ENCODE measurements at regions not wholly inside any gene's neighbourhood (a gene's known extent, or its start where the extent isn't known, plus 50 kb on each side); places are given as distances from the start of the nearest gene placed in this dataset.
A peak's percentile ranks its signal among the peaks of the same experiment; 100 is the strongest.
"Not testable (repeated sequence)": the region's sequence is repeated elsewhere in the genome, so short reads cannot be mapped to it uniquely, and the experiment has no call there.

DNA sequence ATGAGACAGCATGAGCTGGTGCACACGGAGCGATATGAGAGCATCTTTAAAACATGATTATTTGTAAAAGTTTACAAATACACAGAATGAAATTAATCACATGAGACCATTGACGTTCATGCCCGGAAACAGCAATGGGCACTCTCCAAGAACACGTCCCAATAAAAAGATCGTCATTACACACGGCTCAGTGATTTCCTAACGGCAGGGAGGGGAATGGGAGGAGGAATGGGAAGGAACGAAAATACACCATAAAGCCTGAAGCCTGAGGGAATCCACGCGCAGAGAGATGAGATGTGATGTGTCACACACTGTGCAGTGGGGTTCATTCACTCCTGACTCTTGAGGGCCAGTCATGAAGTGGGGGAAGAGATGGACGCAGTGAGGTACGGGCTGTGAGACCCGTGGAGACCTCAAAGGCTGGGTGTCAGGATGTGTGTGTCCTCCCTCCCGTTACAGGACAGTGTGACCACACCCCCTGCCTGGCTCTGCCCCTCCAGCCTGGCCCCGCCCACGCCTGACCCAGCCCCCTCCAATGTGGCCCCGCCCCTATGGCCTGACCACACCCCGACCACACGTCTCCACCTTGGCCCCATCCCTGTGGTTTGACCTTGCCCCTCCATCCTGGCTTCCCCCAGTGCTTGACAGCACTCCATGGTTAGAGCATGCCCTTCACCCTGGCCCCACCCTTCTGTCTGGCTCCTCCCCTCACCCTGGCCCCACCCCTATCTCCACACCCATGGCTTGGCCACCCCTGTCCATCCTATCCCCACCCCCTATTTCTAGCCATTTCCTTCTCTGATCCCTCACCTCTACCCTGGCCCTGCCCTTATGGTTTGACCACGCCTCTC, 270.5 kb upstream of the SFSWAP start:
- DNase-seq (ENCODE audit: low spot score) = not testable (repeated sequence)

DNA sequence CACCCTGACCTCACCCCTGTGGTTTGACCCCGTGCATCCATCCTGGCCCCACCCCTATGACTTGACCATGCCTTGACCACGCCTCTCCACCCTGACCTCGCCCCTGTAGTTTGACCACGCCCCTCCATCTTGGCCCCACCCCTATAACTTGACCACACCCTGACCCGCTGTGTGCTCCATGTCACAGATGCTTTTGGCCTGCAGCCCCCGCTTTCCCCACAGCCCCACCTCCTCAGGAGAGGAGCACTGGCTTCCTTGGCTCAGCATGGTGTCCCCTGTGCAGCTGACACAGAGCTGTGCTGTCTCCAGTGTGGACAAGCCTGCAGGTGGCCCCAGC, 269.9 kb upstream of the SFSWAP start:
- DNase-seq (ENCODE audit: low spot score) = peak; percentile 39

DNA sequence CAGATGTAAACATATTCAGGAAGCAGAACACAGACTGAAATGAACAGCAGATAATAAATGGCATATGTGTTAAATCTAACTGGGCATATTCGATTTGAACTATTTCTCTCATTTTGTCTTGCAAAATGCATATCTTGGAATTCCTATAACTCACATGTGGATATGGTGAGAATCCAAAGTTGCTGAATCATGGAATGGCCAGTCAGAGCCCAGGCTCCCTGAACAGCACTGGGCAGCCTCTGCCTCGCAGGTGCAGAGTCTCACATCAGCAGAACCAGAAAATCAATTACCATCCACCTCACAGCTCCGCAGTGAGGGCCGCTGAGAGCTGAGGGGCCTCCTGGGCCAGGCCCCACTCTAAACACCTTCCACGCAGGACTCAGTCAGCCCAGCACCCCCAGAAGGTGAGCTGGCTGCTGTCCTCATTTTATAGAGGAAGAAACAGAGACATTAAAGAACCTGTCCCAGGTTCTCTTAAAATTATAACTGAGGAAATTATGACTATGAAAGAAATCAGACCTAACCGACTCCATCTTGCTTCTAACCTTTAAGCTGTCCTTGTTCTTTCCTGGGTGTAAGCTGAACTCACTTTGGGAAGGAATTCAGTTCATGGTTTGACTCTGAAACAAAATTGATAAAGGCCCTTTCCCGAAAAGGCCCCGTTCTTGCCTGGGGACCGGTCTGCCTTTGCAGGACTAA, 269.1 kb upstream of the SFSWAP start:
- DNase-seq (ENCODE audit: low spot score) = no peak

DNA sequence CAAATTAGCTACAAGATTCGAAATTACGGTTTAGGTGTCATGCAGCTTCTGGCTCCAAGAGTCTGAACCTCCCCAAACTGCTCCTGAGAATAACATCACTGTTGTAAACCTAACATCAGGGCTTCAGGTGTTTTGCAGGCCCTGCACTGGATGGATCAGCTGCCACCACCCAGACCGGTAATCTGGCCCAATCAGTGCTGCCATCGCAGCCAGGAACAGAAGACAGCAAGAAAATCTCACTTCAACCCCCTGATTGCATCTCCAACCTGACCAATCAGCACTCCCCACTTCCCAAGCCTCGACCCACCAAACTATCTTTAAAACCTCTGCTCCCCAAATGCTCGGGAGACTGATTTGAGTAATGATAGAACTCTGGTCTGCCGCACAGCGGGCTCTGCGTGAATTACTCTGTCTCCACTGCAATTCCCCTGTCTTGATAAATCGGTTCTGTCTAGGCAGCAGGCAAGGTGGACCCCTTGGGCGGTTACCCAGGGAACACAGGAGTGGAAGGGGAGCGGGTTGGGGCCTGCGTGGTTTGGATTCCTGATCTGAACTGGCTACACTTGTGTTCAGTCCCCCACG, 268.5 kb upstream of the SFSWAP start:
- DNase-seq (ENCODE audit: low spot score) = no peak

DNA sequence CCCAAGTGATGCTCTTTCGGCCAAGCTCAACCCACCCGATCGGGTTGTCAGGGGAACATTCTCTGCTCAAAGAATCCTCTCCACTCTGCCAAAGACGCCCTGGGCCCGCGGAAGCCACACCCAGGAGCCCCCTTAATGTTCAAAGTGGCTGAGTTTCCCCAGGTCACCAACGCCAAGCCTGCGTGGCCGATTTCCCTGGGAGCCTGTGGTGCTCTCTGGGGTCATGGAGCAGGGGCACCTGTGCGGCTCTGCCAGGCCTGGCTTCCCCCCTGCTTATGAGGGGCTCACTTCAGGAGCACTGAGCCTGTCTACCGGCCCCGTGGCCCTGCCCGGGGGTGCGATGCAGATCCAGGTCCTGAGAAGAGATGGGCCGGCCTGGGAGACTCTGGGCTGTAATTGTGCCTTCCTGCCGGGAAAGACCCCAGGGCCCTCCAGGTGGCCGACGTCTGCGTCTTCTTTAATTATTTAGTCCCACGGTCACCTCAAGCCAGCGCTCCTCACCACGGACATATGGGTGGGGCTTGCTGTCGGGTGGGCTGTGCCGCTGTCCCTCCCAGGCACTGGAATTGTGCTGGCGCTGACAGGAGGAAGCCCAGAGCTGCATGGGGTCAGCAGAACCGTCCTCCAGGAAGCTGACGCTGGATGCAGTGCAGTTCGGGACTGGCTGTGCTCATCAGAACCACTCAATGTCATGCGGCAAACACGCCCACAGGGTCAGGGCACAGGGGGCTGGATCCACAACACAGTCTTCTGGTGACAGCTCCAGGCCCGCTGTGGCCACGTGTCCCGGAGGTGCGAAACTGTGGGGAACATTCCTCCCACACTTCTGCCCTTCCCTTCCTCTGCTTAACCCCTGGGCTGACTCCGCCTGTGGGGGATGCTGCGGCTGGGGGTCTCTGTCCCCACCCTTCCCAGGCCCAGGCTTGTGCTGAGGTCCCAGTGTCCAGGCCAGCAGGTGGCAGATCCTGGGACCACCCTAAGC, 267.6 kb upstream of the SFSWAP start:
- no peak for DNase-seq (ENCODE audit: low spot score)

DNA sequence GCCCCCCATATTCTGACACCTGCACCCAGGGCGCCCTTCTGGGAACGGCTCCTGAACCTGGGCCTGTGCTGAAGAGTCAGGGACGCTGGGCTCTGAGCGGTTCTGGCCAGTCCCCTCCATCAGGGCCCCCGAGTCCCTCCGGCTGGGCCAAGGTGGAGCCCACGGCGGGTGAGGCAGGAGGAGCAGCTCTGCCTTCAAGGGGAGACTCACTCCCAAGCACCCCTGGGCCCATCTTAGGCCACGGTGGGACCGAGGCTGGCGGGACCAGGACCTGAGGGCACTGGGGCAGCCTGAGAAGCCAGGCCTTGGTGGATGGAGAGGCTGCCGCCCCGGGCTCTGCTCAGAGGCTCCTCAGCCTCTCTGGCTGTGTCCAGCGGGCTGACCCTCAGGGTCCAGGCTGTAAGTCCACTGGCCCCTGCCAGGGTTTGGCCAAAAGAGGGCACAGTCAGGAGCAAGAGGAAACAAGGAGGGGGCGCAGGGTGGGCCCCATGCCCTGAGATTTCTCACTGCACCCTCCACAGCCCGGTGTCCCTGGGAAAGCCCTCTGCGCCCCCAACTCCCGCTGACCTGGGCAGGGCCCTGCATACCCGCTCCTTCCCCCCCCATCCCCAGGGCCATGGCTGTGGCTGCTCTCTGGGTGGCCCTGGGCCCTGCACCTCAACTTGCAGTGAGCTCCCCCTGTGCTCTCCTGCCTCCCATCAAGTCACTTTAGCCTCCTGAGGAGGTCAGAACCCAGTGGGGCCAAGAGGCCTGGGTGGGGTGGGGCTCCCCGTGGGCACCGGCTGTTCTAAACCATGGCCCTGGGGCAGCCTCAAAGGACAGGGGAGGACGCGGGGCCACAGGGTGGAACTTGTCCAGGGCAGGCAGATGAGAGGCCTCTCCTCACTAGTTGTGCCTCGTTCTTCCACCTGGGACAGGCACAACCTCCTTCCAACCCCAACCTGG, 266.4 kb upstream of the SFSWAP start:
- no peak for DNase-seq (ENCODE audit: low spot score)

DNA sequence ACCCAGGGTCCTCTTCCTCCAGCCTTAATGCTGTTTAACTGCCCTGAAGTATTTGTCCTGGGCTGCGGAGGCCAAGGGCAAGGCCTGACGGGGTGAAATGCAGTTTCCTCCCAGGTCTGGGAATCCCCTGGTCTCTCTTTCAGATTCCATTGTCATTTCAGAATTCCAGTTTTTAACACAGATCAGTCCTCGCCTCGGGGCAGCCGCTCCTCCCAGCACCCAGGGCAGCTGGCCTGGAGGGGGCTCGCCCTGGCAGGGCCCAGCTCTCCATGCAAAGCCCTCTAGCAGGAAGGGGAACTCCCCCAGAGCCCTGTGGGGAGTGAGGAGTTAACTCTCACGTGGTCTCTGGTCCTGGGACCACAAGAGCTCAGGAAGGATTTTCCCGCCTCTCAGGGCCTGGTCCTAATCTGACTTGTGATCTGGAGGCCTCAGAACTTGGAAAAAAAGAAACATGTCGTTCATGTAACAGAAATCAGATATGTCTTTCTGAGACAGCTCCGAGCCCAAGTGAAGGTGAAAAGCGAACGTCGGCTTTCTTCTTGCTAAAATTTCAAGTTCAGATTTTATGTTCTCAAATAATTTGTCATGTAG, 265.6 kb upstream of the SFSWAP start:
- no peak for DNase-seq (ENCODE audit: low spot score)

DNA sequence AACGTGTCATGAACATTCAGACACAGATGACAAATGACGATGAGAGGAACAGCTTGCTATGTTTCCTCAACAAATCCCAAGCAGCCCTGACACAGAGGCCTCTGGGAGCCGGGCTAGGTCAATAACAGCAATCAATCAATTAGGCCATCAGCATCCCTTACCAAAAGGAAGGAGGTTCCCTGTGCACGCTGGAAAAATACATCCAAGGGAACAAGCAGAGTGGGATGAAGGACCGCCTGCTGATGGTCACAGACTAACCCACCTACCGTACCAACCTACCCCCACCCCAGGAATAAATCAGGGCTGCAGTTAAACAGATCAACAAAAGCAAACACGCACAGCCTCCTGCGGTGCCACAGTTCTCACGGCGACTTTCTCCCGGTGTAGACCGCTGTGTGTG, 265.1 kb upstream of the SFSWAP start:
- no peak for DNase-seq (ENCODE audit: low spot score)

DNA sequence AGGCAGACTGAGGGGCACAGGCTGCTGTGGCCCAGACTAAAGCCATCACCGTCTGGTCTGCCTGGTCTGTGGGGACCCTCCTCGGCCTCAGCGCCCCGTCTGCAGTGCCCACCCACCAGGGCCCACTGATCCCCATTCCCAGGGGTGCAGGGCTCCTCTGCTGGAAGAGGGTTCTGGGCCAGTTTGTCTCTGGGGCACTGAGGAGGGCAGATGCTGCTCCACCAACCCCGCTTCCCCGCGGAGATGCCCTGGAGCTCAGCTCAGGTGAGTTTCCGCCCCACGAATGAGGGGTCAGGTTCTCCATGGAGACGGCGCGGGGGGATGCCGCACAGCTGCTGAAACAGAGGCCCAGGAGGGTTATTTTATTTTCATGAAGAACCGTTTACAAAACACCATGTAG, 263.3 kb upstream of the SFSWAP start:
- not testable (repeated sequence) for DNase-seq (ENCODE audit: low spot score)

DNA sequence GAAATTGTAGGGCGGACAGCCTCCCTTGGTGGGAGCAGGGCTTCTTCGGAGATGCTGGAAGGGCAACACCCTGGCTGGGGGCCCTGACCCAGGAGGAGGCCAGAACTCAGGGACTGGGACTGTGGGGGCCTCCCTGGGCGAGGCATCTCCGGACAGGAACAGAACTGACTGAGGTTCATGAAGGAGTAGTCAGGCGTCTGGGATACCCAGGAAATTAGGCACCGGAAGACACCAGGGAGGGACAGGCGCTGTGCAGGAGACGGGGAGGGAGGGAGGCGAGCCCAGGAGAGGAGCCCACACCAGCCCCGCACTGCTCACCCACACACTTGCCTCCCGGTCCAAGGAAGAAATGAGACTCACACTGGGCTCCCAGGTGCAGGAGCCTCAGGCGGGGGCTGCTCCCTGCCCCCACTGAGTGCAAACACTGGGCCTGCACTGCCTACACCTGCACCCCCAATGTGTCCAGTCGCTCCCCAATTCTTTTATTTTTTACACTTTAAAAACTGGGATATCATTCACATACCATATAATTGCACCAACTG, 262.6 kb upstream of the SFSWAP start:
- DNase-seq (ENCODE audit: low spot score) = no peak

DNA sequence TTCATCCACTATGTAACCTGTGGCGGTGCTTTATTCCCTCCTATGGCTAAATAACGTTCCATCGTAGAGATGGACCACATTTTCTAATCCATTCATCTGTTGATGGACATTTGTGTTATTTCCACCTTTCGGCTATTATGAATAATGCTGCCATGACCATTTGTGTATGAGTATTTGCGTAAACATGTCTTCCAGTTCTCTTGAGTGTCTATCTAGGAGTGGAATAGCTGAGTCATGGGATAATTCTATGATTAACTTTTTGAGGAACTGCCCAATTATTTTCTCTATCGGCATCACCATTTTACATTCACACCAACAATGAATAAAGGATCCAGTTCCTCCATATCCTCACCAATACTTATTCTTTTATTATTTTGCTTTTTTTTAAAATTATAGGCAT, 261.9 kb upstream of the SFSWAP start:
- DNase-seq (ENCODE audit: low spot score) = no peak

DNA sequence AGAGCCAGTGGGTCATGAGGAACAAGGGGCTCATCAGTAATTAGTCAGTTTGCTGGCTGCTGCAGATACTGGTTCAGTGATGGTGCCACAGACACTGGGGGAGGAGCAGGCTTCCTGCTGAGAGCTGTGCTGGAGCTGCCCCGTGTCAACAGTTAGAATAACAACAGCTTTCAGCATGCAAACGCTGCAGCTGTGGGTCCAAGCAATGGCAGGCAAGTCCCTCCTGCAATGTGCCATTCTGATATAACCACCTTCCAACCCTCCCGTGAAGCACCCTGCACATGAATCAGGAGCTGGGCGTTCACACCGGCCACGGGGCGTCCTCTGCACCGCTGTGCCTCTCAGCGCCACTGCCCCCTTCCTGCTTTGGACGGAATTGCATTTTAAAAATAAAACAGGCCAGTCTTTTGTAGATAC, 258.4 kb upstream of the SFSWAP start:
- DNase-seq (ENCODE audit: low spot score) = peak; percentile 54

DNA sequence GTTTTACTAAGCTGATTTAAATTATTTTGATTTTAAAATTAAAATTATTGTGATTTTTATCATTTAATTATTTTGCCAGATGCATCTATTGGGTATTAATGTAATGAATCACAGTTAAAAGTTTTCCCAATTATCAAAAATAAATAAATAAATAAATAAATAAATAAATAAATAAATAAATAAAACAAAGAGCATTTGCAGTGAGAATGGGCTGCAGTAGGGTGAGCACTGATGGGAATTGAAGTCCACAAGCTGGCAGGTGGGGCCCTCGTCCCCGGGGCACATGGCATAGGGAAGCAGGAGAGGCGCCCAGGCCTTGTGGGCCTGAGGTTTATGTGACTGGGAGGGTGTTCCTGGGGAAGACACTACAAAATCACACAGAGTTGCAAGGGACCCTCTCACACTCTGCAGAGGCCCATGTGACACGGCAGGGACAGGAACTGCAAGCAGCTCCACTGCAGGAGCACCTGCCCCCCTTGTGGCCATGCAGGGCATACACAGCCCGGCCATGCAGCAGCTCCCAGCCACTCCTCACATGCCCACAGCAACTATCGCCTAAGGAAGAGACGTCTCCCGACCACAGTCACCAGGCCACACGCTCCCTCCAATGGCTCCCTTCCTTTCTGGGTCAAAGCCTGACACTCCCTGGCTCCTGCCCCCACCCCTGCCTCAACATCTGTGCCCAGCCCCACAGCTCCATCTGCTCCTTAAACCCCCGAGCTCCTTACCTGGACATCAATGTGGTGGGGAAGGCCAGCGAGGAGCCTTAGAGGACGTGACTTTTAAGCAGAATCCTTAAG, 256.3 kb upstream of the SFSWAP start:
- DNase-seq (ENCODE audit: low spot score) = peak; percentile 79

DNA sequence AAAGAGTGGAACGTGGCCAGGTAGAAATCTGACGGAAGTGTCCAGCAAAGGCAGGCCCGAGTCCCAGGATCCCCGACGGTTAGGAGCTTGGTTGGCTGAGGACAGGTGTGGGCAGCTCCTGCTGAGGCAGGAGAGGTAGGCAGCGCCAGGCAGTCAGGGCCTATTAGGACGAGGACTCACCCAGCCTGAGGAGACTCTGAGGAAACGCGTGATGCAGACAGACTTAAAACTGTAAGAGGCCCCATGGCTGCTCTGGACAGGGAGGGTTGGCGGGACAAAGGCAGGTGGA, 255.7 kb upstream of the SFSWAP start:
- DNase-seq (ENCODE audit: low spot score) = no peak

DNA sequence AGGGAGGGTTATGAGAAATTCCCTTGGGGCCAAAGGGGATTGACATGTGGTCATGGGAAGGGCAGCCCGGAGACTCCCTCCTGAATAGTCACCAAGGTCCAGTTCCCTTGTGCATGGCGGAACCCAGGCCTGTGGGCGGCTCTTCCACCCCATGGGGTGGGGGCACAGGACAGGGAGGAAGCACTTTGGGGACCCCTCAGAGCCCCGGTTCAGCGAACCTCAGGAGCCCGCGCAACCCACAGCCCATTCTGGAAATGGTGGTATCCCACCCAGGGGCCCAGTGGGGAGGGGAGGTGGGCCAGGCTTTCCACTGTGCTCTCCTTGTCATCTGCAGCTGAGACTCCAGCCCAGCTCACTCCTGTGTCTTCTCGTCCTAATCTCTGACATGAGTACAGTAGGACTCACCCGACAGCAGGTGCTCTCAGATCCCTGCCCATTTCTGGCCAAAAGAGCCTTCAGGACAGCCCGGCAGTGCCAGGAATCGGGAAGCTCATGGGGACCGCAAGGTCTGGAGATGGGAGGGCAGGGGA, 255.2 kb upstream of the SFSWAP start:
- DNase-seq (ENCODE audit: low spot score) = no peak

DNA sequence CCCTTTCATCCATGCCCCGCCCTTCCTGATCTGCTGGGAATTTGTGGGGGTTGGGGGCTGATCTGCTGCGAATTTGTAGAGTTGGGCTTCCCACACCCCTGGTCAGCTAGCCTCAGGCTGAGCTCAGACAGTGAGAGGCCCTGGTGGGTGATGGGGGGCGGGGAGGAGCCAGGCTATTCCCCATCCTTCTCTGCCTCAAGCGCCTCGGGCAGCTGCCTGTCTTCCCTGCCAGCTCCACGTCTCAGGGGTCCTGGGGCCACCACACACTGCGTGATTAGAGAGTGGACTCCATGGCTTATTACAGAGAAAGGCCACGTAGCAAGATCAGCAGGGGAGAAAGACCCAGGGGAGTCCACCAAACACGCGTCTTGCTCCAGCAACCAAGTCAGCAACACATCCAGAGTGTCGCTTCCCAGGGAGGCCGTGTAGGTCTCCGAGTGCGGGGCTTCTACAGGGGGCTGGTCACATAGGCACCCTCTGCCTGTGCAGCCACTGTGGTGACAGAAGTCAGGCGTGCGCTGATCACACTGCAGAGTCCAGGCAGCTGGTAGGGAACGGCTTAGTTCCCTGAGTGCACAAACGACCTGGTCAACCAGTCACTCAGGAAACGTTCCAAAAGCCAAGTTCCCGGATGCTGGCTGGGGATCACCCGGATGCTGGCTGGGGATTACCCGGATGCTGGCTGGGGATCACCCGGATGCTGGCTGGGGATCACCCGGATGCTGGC, 254.4 kb upstream of the SFSWAP start:
- DNase-seq (ENCODE audit: low spot score) = no peak

DNA sequence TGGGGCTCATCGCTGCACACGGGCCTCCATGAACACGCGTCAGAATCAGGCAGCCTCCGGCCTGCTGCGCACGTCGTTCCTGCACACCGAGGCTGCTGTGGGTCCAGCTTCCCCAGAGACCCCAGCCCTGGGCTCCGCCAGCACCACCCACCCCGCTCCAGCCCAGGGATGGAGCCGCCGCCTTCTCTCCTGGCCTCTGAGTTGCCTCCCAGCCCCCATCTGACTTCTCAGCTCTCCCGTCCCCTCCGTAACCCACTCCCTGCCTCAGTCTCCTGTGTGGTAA, 253.9 kb upstream of the SFSWAP start:
- no peak for DNase-seq (ENCODE audit: low spot score)

DNA sequence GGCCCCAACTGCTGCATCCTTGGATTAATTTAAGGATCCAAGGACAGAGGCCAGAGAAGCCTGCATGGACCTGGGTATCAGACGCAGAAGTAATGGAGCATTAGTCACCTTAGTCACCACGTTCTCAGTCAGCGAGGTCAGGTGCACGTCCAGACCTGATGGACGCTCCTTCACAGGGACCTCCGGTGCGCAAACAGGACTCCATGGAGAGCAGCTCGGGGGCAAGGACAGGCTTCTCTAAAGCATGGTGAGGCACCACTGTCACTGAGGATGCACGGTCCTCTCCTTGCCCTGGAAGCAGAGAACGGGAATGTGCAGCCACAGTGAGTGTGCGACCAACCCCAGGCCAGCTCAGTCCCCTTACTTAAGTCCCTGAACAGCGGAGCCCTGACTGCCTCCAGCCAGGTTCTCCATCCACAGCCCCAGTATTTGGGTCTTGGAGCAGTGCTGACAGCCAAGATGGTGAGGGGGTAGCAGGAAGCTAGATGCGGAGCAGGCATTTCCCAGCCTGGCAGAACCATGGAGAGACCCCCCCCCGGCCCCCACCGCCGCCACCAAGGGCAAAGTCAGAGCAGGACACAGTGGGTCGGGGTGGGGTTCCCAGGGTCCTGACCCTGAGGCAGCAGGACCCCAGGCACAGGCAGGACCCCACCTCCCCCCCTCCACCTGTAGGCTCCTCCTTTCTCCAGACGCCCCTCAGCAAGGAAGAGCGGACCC, 253.4 kb upstream of the SFSWAP start:
- no peak for DNase-seq (ENCODE audit: low spot score)
